Hepatocyte (in vitro differentiated cells): ENCODE measurements at regions not wholly inside any gene's neighbourhood (a gene's known extent, or its start where the extent isn't known, plus 50 kb on each side); places are given as distances from the start of the nearest gene placed in this dataset.

Source experiments
- DNase-seq: peaks from one replicate; pipeline ENCODE4 v3.0.0-alpha.2; 2016; ENCODE audit warnings: low spot score
- H2AFZ ChIP-seq: fragments of 200-600 bp; sonication (generic); 2 replicates; pipeline ENCODE4 v1.6.0; 2016; ENCODE audit warnings: antibody characterized with exemption, mild to moderate bottlenecking
- H3K27ac ChIP-seq: fragments of 200-600 bp; sonication (generic); 2 replicates; pipeline ENCODE4 v1.5.1; 2016; ENCODE audit warnings: mild to moderate bottlenecking
- H3K27me3 ChIP-seq: fragments of 200-600 bp; sonication (generic); 2 replicates; pipeline ENCODE4 v1.6.1; 2016
- H3K36me3 ChIP-seq: fragments of 200-600 bp; sonication (generic); replicated peaks from 2 replicates; pipeline ENCODE4 v1.5.1; 2016; ENCODE audit warnings: low read depth; ENCODE audit not compliant: insufficient read depth
- H3K4me1 ChIP-seq: fragments of 200-600 bp; sonication (generic); 2 replicates; pipeline ENCODE4 v1.5.1; 2016; ENCODE audit warnings: mild to moderate bottlenecking, moderate library complexity; ENCODE audit not compliant: insufficient read depth
- H3K4me2 ChIP-seq: fragments of 200-600 bp; sonication (generic); 2 replicates; pipeline ENCODE4 v1.6.0; 2016
- H3K4me3 ChIP-seq: fragments of 200-600 bp; sonication (generic); 2 replicates; pipeline ENCODE4 v1.5.1; 2016; ENCODE audit warnings: mild to moderate bottlenecking
- H3K79me2 ChIP-seq: fragments of 200-600 bp; sonication (generic); 2 replicates; pipeline ENCODE4 v1.6.0; 2017; ENCODE audit warnings: mild to moderate bottlenecking
- H3K9me2 ChIP-seq: fragments of 200-600 bp; sonication (generic); replicated peaks from 2 replicates; pipeline ENCODE4 v1.6.0; 2017; ENCODE audit warnings: mild to moderate bottlenecking; ENCODE audit not compliant: insufficient read depth
- H3K9me3 ChIP-seq: fragments of 200-600 bp; sonication (generic); 2 replicates; pipeline ENCODE4 v1.5.1; 2016; ENCODE audit warnings: low read depth, mild to moderate bottlenecking
- H4K20me1 ChIP-seq: fragments of 200-600 bp; sonication (generic); 2 replicates; pipeline ENCODE4 v1.6.0; 2016; ENCODE audit warnings: mild to moderate bottlenecking; ENCODE audit not compliant: insufficient read depth, poor library complexity, severe bottlenecking
- CTCF ChIP-seq: fragments of 200-600 bp; sonication (generic); IDR thresholded peaks from 2 replicates; pipeline ENCODE4 v1.5.1; 2016; ENCODE audit warnings: antibody characterized with exemption, mild to moderate bottlenecking; ENCODE audit not compliant: poor library complexity
- EZH2 ChIP-seq: fragments of 200-600 bp; sonication (generic); IDR thresholded peaks from 2 replicates; pipeline ENCODE4 v1.6.1; 2016; ENCODE audit warnings: antibody characterized with exemption, mild to moderate bottlenecking, borderline replicate concordance
- EZH2phosphoT487 ChIP-seq: fragments of 200-600 bp; sonication (generic); IDR thresholded peaks from one replicate; pipeline ENCODE4 v1.6.1; 2018; ENCODE audit warnings: antibody characterized with exemption, mild to moderate bottlenecking, low read depth, moderate library complexity; ENCODE audit not compliant: unreplicated experiment, severe bottlenecking
- WGBS: methylation state at CpG from one replicate; pipeline ENCODE4 v1.1.6; 2016; ENCODE audit warnings: low lambda C conversion rate; ENCODE audit errors: missing lambda C conversion rate; 5-methylcytosine and 5-hydroxymethylcytosine counted together

- Histone ChIP-seq H3K4me2 (peak overlapping the region; percentile 35), H3K27me3 (no peaks in the 10 kb centered on the region), H3K79me2 (no peaks in the 10 kb centered on the region), H2AFZ (no peak overlapping the region), H3K36me3 (no peaks in the 10 kb centered on the region), H3K9me3 (no peaks in the 10 kb centered on the region), H3K9me2 (no peaks in the 10 kb centered on the region), H3K4me1 (peaks cover 5% of the 10 kb centered on the region), H4K20me1 (no peaks in the 10 kb centered on the region), H3K4me3 (no peak overlapping the region), H3K27ac (no peak overlapping the region)
- TF ChIP-seq EZH2 (no peak), CTCF (no peak), EZH2phosphoT487 (no peak)
- WGBS: 51% methylated on average over 9 of the region's 9 CpGs
- peak; percentile 22 for DNase-seq
Measured at GRCh38 chr2:205895981-205896655, 189.9 kb downstream of the INO80D start.

GRCh38 chr2:205892665-205893259 lies 193.2 kb downstream of the INO80D start:
- Histone ChIP-seq H3K9me3 (no peaks in the 10 kb centered on the region), H3K27ac (no peak overlapping the region), H4K20me1 (no peaks in the 10 kb centered on the region), H3K27me3 (no peaks in the 10 kb centered on the region), H3K4me3 (no peak overlapping the region), H3K4me1 (peaks cover 5% of the 10 kb centered on the region), H3K4me2 (no peak overlapping the region), H3K36me3 (no peaks in the 10 kb centered on the region), H3K79me2 (no peaks in the 10 kb centered on the region), H2AFZ (no peak overlapping the region), H3K9me2 (no peaks in the 10 kb centered on the region)
- WGBS: 92% methylated on average over 17 of the region's 17 CpGs
- TF ChIP-seq EZH2 (no peak), EZH2phosphoT487 (no peak), CTCF (no peak)
- DNase-seq: no peak

GRCh38 chr2:205892251-205892655 lies 193.7 kb downstream of the INO80D start:
- H3K27ac ChIP-seq: no peak overlapping the region

More at GRCh38 chr2:205892251-205892655, 193.7 kb downstream of the INO80D start:
- Histone ChIP-seq H3K79me2 (no peaks in the 10 kb centered on the region), H3K36me3 (no peaks in the 10 kb centered on the region), H3K4me2 (no peak overlapping the region), H2AFZ (no peak overlapping the region), H3K27me3 (no peaks in the 10 kb centered on the region), H3K4me1 (peaks cover 5% of the 10 kb centered on the region), H3K9me2 (no peaks in the 10 kb centered on the region), H3K9me3 (no peaks in the 10 kb centered on the region), H4K20me1 (no peaks in the 10 kb centered on the region), H3K4me3 (no peak overlapping the region)
- 76% methylated on average over 10 of the region's 10 CpGs for WGBS
- no peak for TF ChIP-seq EZH2
- no peak for TF ChIP-seq EZH2phosphoT487
- TF ChIP-seq CTCF: no peak
- no peak for DNase-seq
